HG02852 (cell line): ENCODE measurements at regions not wholly inside any gene's neighbourhood (a gene's known extent, or its start where the extent isn't known, plus 50 kb on each side); places are given as distances from the start of the nearest gene placed in this dataset.
"Not testable (repeated sequence)": the region's sequence is repeated elsewhere in the genome, so short reads cannot be mapped to it uniquely, and the experiment has no call there.

ENCODE experiments used
- ATAC-seq: cut with Tn5 transposase; IDR thresholded peaks from one replicate; pipeline ENCODE4 v1.9.1; 2021; ENCODE audit warnings: mild to moderate bottlenecking, moderate library complexity; ENCODE audit not compliant: unreplicated experiment

DNA sequence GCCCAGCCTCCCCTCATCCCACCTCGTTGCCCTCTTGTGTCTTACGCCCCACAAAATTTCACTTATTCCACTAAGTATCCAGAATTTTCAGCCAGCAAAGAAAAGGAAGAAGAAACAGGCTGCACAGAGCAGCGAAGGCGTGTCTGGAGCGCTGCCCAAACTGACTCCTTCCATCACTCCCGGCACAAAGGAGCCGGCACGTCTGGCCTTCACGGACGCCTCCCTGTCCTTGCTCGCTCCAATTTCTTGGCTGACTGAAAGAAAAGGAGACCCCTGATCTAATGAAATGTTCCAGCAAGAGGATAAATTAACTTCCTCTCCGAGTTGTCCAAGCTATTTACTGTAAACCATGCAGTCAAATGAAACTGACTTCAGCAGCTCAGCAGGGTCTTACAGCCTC, 152.3 kb upstream of the CDH4 start:
- ATAC-seq = no peak

DNA sequence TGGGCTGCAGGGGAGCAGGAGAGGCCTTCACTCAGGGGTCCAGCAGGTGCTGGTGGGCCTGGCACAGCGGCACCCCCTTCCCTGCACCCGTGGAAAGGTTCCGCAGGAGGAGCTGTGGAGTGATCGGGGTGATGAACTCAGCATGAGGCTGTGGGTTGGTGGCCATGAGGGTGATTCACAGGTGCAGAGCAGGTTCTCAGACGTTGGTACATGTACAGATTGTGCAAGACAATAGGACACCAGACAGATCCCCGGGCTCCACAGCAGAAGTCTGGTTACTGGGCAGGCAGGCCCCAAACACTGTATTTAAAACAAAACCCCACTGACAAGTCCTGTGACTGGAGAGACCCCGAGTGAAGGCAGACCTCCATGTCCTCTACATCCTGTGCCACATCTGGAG, 151.6 kb upstream of the CDH4 start:
- no peak for ATAC-seq

DNA sequence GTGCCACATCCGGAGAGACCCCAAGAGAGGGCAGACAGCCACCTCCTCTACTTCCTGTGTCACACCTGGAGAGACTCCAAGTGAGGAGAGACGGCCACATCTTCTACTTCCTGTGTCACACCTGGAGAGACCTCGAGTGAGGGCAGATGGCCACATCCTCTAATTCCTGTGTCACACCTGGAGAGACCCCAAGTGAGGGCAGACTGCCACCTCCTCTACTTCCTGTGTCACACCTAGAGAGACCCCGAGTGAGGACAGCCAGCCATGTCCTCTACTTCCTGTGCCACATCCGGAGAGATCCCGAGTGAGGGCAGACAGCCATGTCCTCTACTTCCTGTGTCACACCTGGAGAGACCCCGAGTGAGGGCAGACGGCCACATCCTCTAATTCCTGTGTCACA, 150.7 kb upstream of the CDH4 start:
- not testable (repeated sequence) for ATAC-seq

DNA sequence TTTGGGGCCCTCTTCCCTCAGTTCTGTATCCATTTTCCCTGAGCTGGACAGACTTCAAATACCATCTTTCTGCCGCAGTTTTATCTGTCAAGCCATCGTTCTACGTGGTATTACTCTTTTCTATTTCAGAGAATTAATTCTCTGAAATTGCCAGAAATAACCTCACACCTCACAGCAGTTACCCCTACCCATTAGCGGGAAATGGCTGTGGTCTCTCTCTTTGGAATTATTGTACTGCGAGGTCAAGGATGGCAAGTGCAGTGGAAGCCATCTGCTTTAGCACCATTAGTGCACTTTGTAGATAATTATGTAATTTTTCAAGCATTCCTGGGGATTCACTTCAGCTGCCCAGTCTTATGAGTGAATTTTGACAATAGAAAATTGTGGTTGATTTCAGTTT, 147.8 kb upstream of the CDH4 start:
- no peak for ATAC-seq

DNA sequence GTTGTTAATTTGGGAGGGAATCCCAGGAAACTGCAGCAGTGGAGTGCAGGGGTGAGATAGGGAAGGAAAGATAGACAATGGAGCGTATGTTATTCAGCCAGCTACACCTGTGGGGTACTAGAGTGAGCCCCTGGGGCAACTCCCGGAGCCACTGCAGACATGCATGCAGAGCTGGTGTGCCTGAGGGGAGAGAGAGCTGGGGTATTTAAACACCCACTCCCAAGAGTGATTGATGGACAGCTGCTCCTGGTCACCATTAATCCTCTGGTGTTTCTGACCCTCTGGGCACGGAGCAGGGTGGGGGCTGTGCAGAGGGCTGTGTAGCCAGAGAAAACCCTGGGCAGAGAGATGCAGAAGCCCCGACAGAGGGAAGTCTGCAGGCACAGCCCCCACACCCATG, 146.7 kb upstream of the CDH4 start:
- no peak for ATAC-seq

DNA sequence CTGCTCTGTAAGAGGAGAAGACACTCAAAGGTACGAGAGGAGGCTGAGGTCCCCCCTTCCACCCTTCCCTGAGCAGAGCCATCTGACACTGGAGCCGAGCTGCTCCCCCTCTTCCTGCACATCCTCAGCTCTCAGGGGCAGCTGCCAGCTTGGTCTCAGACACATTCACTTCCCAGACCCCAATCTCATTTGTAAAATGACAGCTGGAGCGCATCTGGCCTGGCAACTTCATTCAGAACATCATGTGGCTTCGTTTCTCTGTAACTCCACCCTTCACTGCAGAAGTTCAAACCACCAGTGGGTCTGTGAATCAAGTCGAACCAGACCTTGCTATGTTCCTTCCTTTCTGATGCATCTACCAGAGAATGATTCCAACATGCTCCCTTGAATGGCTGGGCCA, 145.6 kb upstream of the CDH4 start:
- ATAC-seq = no peak

DNA sequence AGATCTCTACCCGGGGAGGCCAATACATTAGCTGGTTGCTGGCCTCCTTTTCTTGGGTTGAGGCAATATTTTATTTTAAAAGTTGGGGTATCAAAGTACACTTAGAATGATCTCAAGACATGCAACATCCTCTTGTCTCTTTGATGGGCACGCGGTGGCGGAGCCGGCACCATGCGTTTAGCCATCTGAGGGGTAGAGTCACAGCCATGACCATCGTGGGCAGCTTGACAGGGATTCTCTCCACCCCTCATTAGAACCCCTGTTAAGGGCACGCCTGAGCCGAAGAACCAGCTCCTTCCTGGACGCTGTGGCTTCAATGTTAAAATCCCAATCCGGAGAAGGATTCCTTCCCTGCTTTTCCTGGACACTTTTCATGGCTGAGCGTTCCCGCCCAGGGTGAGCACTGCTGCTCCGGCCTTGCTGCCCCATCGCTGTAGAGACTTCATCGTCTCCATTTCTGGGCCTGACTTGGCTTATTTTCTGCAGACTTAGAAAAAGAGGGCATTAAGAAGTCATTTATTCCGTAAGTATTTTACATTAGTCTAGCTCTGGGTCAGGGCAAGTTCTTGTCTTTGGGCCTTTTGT, 142.7 kb upstream of the CDH4 start:
- no peak for ATAC-seq

DNA sequence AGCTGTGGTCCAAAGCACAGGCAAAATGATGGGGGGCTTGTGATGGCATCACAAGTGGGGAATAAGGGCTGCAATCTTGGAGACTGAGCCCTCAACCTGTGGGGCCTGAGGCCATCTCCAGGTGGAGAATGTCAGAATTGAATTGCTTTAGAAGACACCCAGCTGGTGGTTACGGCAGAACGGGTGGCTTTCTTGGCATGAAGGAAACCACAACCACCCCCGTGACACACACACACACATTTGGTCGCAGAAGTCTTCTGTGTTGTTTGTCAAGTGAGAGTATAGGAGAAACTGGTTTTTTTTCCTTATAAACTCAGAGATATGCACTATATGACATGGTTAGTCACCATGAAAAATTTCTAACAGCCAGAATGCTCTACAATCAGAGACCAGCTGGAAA, 139.5 kb upstream of the CDH4 start:
- no peak for ATAC-seq

DNA sequence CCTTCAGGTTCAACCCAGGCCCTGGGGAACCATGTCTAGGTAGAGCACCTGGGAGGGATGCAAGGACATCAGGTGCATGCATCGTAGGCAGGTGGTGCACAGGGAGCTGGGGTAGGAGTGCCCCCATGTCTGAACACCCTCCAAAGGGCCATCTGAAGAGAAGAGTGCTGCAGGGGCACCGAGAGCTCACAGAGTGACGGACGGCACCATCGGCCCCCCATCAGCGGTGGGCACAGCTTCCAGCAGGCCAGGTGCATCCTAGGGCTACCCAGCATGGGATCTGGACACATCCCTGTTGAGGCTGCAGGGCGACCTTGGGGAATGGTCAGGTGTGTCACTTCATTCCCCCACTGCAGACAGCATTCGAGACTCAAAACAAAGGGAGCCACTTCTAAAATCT, 138.3 kb upstream of the CDH4 start:
- ATAC-seq = no peak

DNA sequence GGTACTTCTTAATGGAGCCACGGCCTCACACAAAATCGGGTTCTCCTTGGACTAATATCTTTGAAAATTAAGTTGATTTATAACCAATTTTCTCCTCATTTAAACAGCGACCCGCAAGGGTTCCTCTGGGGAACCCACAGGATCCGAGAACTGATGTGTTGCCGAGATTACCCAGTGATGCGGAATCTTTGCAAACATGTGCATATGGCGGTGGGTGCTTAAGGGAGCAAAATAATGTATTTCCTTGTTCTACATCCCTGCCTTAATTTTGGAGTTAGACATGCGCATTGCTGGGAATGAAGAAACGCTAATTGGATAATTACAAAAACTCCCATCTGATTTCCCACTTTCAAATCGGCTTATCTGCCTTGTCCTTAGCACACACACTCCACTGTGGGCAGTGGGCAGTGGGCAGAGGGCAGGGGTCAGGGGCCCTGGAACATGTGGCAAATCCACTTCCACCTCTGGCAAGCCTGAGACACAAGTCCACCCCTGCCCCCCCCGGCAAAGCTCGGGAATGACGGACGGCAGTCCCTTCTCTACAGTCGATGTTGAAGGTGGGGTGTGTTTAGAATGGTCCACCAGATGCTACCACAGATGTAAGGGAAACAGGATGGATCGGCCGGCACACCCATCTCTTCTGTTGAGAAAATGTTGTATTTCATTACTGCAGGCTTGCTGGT, 137.4 kb upstream of the CDH4 start:
- no peak for ATAC-seq

DNA sequence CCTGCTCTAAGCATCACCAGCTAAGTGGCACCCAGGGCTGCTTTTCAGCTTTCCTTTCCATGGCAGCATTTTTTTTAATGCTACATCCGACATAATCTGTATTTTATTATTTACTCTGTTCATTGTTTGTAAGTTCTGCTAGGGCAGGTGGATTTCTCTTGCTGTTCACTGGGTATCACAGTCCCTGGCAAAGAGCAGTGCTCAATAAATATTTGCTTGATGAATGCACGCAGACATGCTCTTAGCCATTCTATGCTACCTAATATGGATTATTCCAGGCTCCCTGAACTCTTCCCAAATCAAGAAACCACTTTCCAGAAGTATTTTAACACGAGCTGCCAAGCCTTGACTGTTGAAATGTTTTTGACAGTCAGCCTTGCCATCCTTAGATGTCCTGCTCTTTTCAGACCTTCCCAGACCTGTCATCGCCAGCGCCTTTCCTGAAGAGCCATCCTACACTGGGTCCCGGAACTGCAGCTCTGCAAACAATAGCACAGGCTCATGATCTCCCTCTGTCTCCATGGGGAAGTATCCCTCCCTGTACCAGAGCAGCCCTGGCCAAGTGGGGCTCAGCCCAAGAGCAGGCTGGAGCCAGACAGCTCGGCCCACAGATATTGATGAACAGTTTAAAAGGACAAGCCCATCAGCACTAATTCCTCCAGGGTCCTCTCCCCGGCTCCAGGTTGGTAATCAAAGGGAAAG, 136.5 kb upstream of the CDH4 start:
- ATAC-seq = no peak

DNA sequence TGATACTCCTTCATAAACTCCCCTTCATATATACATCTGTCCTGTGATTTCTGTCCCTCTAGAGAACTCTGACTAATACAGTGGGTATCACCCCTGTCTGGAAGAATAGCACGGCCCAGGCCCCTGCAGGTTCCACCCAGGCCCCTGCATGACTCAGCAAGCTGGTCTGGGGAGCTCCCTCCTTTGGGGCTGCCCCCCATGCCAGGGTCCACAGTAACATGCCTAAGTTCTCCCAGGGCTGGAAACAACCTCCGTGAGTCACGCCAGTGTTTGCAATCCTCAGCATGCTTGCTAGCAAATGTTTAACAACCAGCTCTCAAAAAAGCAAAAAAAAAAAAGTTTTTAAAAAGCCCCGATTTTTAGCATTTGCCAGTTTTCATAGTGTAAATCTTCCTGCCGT, 134.3 kb upstream of the CDH4 start:
- ATAC-seq = no peak

DNA sequence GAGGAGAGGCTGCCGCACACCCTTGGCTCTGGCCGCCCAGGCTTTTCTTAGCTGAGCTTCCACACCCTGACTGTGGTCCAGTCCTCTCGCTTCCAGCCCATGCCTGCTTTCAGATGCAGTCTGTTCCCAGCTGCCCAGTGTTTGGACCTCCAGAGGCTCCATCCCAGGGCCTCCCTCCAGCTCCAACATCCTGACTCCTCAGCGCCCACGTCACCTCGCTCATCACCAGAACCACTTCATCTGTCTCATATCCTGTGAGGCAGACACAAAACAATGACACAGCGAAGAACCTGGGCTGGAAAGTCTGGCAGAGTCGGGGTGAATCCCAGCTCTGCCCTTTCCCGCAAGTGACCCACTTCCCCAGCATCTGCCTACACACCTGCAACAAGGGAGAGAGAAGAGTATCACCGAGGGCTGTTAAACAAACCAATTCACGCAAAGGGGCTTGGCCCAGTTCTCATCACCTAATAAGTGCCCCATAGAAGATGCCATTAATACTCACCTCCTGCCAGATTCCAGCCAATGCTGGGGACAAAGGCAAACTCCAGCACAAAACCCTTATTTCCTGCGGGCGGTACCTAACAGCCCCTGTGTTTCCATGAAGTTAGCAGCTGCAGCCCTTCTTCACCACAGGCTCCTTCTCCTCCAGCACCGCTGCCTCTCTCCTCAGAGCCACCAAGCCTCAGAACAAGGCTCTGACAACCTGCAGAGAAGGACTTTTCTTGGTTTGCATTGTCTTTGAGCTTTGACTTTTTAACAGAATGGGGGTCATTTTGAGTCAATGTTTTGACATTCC, 133.4 kb upstream of the CDH4 start:
- no peak for ATAC-seq

DNA sequence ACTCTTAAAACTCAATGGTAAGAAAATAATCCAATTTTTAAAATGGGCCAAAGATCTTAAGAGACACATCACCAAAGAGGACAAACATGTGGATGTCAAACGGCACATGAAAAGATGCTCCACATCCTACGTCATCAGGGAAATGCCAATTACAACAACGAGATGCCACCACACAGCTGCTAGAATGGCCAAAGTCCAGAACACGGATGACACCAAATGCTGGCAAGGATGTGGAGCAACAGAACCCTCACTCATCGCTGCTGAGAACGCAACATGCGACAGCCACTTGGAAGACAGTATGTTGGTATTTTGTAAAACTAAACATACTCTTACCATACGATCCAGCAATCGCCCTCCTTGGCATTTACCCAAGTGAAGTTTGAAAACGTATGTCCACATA, 132.8 kb upstream of the CDH4 start:
- ATAC-seq = no peak

DNA sequence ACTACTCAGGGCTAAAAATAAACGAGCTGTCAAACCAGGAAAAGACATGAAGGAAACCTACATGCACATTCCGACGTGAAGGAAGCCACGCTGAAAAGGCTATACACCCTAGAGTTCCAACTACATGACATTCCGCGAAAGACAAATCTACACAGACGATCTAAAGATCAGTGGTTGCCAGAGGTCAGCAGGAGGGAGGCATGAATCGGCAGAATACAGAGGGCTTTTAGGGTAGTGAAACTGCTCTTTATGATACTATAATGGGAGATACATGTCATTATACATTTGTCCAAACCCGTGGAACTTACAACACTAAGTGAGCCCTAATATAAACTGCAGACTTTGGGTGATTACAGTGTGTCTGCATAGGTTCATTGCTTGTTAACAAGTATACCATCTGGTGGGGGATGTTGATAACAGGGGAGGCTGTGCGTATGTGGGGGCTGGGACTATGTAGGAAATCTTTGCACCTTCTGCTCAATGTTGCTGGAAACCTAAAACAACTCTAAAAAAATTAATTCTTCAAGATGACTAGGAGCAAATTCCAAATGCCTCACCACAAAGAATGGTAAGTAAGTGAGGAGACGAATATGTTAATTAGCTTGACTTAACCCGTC, 132.2 kb upstream of the CDH4 start:
- no peak for ATAC-seq

DNA sequence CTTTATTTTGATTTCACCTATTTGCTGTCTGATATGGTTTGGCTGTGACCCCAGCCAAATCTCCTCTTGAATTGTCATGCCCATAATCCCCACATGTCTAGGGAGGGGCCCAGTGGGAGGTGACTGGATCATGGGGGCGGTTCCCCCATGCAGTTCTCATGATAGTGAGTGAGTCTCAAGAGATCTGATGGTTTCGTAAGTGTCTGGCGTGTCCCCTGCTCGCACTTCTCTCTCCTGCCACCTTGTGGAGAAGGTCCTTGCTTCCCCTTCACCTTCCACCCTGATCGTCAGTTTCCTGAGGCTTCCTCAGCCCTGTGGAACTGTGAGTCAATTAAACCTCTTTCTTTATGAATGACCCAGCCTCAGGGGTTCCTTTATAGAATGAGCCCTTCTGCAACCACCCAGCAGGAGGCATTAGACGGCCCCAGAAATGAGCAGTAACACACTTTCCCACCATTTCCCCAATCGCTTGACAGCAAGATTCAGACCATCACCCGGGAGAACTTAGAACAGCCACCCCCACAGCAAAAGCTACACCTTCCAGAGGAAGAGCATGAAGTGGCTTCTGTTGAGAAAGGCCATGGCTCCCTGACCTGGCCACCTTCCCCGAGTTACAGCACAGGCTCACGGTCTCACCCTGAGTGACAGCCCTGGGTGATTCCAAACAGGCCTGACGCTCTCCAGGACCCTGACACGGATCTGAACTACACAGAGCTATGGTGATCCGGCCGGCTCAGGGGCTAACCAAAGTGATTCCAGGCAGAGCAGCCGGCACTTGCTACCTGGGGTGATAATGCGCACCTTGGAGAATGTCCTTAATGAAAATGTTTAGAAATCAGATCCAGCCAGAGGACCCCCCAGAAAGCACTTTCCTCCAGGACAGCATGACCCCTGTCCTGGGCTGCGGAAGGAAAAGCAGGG, 131.2 kb upstream of the CDH4 start:
- no peak for ATAC-seq

DNA sequence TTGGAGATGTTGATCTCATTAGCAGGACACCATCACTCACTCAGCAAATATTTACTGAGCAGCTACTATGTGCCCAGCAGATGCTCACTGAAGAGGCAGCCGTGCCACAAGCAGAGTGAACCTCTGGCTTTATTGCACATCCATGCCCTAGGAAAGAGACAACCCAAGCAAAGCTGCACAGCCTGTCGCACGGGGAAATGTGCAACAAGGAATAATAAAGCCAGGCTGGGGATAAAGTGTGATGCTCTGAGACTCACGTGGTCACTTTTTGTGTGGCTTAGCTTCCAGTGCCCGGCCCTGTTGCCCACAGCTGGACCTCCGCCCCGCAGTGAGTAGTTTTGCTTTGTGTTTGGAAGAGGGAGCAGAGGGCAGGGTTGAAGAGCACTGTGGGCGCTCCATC, 130.4 kb upstream of the CDH4 start:
- ATAC-seq = no peak

DNA sequence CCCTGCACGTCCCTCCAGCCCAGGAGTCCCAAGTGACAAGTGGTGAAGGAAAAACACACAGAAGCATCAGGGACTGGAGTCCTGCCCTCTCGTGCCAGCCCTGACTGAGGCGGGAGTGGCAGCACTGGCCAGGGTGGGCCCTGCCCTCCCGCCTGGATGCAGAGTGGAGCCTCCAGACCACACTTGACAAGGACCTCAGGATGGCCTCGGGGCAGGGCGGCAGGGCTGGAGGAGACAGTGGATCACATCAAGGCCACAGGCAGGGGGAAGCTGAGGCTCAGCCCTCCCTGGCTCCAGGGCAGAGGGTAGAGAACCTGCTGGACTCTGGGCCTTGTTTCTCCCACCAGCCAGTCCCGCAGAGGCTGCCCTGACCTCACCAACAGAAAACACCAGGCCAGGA, 128.8 kb upstream of the CDH4 start:
- no peak for ATAC-seq

DNA sequence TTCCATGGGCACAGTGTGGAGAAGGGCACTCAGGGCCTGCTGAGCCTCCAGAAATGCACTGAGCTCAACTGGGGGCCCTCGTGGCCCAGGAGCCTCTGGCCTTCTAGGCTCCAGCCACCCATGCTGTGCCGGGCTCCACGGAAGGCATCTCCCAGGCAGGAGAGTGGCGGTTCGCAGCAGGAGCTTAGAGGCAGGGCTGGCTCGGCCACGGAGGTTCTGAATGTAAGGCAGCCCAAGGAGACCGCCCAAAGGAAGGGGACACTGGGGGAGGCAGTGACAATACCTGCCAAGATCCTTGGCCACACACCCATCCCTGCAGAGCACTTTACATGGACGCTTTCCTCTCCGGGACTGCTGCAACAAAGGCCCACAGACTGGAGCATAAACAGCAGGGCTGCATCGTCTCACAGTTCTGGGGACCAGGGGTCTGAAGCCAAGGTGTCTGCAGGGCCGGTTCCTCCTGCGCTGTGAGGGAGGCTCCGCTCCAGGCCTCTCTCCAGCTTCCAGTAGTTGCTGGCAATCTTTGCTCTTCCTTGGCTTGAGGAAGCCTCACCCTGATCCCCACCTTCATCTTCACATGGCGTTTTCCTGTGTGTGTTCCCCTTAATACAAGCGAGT, 128.2 kb upstream of the CDH4 start:
- ATAC-seq = no peak

DNA sequence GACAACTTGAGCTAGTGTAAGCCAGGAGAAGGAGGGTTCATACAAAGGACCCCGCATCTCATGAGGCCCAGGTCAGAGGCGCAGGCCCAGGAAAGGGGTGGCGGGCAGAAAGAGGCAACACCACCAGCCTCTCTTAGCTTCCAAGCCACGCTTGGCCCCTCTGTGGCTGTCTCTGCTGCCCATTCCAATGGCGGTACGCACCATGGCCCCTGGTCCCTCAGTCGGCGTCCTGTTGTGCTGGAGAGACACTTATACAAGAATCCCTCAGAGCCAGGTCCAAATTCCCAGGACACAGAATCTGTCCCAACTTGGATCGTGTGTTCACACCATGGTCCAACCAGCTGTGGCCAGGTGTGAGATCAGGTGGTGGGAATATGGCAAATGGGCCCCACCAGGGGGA, 127.0 kb upstream of the CDH4 start:
- no peak for ATAC-seq
